ENCODE measurements at regions not wholly inside any gene's neighbourhood (a gene's known extent, or its start where the extent isn't known, plus 50 kb on each side); places are given as distances from the start of the nearest gene placed in this dataset.
A peak's percentile ranks its signal among the peaks of the same experiment; 100 is the strongest.

DNA sequence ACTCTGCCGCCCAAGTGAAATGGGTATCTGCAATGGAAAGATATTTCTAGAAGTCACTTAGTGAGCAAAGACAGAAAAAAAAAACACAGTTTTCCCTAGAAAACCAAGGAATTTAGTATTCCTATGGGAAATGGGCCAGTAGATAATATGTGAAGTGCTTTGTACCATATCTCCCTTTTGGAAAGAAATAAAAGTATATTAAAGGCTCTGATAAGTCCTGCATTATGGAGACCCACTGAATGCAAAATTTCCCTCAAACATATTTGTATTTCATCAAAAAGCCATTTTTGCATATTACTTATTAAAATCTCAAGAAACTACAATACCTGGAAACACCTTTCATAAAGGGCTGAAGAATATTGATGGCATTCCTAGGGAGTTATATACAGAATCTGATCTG lies 51.6 kb upstream of the DYNLRB2 start:
- DNase-seq, result no peak

DNA sequence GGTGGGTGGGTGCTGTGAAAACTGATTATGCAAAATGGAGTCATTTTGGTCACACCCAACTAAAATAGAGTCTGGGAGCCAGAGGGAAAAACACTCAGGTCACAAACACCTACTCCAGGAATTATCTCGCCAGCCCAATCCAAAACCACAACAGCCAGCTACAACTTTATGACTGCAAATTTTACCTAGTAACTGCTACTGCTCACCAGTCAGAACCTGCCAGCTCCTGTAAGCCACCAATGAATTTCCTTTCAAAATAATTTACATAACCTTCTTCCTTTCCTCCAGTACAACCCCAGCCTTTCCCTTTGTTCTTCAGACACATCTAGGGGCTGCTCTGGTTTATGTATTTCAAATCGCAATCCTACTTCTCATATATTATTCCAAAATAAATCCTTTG lies 52.6 kb upstream of the DYNLRB2 start:
- DNase-seq, result no peak

DNA sequence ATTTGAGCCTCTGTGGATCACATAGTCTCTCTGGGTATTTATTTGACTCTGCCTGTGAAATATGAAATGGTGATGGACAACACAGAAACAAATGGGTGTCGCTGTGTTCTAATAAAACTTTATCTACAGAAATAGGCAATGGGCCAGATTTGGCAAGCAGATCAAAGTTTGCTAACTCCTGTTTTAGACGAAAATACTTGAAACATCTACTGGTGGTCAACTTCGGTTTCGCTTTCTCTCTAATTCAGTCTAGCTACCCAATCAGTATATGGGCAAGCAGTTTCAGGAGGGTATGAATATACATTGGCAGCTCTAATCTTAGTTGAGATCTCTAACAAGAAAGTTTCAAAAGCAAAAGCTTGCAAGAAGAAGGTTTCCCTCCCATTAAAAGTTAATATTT lies 60.1 kb upstream of the DYNLRB2 start:
- no peak for DNase-seq

DNA sequence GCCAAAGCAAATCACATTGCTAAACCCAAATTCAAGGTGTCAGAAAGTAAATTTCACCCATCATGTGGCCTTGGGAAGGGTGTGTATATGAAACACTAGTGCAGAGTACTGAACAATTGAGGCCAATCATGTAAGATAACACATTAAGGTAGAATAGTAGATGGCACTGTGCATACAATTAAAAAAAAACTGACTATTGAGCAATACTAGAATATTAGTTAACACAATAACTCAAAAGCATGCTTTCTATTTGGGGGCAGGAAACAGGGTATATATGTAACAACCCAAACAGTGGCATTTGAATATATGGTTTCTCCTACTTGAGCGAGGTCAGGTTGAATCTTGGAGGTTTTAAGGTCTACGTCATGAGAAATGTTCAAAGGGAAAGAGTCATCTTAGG lies 63.0 kb upstream of the DYNLRB2 start:
- no peak for DNase-seq

DNA sequence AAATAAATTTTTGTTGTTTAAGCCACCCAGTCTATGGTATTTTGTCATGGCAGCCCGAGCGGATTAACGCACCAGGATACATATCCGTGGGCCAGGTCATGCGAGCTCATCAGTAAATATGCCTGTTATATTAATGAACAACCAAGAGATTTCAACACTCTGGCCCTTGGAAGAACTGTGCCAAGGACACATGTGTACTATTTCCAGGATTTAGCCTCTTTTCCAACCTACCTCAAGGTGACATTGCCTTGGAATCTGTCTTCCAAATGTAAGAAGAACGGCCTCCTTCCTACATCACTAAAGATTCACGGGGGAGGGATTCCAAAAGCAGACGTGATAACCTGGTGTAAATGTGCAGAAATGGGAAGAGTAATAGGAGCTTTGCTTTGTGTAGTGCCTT lies 72.8 kb upstream of the DYNLRB2 start:
- no peak for DNase-seq

DNA sequence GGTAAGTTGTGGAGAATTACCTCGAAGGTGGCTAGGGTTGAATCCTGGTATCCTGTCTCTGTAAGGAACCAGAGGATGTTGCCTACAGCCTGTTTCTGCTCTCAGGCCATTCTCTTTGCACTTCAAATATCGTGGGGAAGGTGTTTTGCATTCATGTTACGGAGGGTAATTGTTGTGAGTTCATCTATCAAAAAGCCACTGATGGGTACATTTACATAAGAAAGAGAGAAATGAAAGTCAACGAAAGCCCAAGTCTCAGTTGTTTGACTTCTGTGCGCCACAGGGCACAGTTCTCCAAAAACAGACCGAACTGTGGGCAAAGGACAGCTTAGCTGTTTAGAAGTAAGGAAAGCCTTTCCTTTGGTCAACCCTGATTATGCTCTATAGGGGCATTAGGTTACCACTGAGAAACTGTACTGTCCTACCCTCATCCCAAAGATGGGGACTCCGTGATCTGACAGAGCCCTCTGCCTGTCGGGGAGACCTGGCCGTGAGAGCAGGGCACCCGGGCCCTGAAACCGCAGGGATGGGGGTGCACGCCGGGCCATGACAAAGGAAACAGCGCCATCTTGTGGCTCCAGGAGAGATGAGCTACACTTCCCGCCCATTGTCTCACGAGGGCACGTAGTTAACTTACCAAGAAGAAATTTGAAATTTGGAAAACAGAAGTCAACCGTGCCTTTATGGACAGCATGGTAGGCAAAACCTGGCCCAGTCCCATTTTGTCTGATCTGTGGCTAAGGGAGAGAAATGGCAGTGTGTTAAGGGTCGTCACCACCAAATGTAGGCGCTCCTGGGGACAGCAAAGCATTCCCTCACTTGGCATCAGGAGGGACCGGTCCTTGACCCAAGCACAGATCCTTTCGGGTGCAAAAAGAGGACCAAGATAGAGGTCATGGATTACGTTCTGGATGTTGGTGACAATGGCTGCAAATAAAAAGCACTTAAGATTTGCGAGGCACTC lies 74.5 kb upstream of the DYNLRB2 start:
- peak; percentile 77 for DNase-seq

DNA sequence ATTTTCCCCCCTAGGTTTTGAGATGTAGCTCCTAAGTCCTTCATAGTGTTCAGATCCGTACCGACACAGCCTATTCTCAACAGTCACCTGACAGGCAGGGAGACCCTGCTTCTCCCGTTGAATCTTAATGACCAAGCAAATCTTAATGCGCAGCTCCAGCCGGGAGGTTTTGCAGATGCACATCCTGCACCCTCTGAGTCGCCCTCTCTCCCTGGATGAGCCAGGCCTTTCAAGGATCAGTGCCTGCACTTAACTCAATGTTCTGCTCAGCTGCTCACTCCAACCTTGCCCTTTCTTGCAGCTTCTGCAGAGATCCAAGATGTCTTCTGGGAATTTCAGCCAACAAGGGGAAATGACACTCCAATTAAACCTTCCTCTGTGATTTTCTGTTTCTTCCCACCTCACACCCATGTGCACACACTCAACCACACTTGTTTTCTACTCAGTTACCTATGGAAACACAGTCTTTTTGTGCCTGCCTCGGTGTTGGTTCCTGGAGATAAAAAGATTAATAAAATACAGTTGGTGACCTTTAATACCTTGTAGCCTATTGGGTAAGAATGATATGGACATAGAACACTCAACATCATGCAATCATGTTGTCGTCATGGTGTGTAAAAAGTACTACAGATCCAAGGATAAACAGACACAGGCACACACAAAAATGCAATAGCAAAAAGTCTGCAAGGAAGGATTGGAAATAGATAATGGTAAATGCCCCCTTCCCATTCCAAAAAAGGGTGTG lies 76.9 kb upstream of the DYNLRB2 start:
- DNase-seq, result no peak

DNA sequence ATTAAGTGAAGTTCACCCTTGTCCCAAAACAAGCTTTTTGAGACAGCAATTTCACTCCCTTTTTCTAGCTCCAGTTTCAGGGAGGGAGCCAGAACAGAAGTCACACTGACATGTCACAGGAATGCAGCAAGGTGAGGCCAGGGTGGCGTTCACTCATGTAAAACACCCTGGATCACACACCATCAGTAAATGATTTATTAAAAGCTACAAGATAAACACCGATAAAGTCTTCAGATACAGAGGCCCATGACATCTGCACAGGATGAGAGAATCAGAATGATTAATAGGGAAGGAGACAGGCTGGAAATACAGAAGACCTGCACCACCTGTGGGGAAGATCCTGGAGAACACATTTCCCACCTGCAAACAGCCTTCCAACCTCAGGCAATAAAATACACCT lies 77.5 kb upstream of the DYNLRB2 start:
- no peak for DNase-seq

DNA sequence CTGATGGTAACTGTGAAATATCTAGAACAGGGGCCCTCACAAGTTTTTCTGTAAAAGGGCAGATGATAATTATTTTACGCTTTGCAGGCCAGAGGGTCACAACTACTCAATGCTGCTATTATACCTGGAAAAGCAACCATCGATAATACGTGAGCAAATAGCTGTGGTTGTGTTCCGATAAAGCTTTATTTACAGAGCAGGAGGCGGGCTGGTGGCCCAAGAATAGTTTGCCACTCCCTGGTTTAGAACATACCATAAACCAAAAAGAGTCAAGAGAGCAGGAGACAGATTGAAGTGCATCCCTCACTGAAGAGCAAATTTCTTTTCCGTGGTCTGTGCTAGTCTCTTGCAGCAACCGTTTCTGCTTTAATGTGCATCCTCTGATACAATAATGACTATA lies 77.9 kb upstream of the DYNLRB2 start:
- DNase-seq, result no peak

DNA sequence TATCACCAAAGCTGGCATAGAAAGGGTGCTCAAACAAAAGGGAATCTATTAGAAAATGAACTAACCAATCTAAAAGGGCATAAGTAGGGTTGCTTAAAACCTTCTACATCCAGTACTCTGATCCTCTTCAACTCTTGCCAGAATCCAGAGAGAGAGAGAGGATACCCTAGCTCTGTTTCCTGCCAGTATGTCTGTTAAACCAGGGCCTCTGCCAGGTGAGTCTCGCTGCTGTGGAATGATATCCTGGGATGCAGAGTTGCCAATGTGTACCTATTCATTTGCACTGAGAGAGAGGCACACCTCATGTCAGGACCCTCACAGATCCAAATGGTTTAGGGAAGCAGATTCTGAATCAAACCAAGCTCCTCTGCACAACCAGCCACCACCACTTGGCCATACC lies 79.8 kb upstream of the DYNLRB2 start:
- no peak for DNase-seq

DNA sequence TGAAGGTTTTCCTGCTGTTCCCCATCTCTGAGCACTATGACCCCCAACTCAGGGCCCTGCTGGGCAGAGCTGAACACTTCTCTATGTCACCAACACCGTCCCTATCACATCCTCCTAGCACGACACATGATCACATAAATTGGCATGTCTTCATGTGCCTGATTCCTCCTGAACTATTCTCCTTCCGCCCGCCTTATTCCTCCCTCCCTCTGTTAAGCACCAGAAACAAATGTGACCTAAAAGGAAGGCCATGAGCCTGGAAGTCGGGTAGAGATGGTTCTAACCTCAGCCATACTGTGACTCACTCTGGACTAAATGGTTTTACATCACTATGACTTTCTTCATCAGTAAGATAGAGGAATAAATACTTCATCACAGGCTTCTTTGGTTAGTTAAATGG lies 80.8 kb upstream of the DYNLRB2 start:
- no peak for DNase-seq

DNA sequence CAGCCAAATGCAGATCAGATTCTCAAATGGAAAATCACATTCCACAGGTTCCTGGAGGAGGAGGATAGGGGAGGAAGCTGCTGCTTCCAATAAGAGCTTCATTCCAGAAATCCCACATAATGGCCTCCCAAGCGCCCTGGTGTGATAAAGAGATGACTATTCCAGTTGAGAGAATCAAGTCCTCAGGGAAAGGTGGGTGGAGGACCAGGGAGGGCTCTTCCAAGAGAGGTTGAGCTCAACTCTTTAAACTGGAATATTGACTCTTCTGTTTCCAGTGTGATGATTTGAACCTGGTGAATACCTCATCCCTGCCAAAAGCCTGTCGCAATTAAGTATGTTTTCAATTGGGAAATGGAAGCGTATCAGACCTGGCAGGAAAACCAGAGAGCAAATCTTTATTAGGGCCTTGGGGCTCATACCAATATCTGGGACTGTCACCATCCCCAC lies 81.4 kb upstream of the DYNLRB2 start:
- DNase-seq, result no peak

DNA sequence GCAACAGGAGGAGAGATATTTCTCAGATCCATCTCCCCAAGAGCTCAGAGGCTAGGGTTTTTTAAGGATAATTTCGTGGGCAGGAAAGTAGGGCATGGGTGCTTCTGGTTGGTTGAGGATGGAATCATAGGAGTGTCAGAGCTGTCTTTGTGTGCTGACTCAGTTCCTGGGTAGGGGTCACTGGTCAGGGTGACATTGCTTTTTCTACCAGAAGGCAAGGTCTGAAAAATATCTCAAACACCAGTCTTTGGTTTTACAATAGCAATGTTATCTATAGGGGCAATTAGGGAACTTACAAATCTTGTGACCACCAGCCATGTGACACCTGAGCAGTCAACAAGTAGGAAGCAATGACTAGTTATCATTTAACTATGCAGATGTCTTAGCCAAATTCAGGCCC lies 82.9 kb upstream of the DYNLRB2 start:
- DNase-seq, result no peak

DNA sequence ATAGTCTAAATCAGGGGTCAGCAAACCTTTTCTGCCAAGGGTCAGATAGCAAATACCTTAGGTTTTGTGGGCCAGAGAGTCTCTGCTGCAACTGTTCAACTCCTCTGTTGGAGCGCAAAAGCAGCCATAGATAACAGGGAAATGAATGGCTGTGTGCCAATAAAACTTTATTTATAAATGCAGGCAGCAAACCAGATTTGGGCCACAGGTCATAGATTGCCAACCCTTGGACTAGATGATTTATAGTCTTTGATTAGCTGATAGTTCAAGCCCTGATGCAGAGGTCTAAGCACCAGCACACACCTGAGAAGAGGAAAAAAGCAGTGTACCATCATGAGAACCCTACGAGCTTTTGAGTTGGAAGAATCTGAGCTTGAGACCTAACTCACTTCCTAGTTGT lies 86.0 kb upstream of the DYNLRB2 start:
- DNase-seq, result no peak

DNA sequence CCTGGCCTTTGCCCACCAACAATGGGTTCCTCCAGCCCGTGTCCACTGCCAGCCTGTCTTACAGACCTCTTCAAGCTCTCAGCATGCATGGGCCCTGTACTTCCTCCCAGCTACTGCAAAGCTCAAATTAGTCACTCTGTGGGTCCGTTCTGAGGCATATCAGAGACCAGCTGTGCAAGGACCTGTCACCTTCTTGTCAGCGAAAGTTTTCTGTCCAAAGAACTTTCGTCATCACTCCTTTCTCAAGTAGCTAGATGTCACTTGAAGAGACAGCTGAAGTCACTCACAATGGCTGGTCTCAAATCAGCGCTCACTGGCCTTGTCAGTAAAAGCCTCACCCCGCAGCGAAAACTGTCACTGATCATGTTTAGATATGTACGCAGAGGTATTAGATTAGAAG lies 91.4 kb upstream of the DYNLRB2 start:
- peak; percentile 20 for DNase-seq

DNA sequence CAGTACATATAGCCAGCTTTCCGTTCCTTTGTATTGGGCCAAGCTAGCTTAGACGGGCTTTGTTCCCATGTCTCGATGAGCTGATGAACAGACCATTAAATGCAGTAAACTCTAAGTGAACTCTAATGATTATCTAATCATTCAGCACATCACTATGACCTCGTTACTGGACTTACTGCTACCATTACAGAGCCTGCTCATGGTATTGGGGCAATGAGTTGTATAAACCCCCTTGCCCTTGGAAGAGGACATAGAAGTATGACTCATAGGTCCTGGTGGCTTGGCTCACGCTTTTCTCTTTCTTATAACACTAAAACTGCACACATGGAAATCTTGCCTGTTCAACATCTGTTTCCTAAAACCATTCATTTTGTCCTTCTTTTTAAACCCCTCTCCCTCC lies 93.6 kb upstream of the DYNLRB2 start:
- DNase-seq, result no peak

DNA sequence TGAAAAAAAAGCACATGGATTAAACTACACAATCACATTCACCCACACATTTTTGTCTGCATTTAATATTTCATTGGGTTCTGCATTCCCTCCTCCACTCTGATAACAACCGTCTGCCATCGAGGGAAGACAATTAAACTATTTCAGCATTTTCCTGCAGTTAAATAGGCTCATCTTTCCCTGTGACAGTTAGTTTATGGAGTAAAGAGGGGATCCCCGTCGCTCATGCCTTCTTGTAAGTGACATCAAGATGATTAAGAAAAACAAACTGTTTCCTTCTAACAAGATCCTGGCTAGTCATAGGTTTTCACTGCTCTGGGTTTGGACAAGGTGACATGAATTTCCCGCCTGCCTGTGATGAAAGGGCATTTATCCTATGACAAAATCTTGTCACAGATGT lies 98.0 kb upstream of the DYNLRB2 start:
- no peak for DNase-seq

DNA sequence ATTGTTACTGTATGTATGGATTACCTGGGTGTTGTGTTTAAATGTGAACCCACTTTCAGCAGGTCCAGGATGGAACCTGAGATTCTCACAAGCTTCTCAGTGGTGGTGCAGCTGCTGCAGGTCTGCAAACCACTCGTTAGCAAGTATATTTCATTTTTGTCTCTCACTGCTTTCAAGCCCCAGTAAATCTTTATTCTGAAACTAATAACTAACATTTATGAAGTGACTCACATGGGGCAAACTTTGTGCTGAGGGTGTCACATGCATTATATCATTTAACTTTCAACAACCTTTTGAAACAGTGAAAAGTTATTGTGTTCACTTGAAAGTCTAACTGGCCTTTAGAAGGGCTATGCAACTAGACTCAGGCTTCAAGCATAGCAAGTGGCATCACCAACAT lies 98.9 kb upstream of the DYNLRB2 start:
- no peak for DNase-seq

DNA sequence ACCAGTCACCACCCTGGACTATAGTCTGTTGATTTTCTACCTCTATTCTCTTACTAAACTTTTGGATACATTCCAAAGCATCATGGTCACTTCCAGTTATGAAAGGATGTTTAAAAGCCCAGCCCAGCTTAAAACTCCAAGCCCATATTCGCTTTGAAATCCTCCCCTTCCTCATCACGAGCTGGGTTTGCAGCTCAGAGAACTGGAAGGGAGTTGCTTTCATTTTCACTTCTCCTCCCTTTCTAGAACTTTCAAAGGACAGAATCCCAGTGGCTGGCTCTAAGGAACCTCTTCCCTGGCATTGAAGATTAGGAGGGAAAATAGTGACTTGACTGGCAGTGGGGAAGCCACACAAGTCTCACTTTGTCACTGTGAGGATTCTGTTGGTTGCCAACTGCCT lies 100.1 kb upstream of the DYNLRB2 start:
- peak; percentile 16 for DNase-seq

DNA sequence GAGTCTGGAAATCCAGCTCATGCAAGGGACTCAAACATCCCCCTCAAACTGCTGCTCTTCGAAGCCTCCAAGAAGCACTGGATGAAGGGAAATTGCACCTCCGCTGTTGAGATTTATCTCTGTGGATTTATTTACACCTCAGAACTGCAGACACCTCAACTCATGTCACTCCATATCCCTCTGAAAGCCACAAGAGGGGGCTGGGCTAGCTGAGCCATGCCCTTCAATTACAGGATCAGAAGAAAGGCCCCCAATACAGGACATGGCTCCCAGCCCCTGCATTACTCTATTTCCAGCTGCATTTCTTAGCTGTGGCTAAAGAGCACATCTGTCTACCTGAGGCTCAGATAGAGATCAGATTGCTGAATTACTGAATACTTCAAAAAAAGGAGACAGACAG lies 103.1 kb upstream of the DYNLRB2 start:
- no peak for DNase-seq

DNA sequence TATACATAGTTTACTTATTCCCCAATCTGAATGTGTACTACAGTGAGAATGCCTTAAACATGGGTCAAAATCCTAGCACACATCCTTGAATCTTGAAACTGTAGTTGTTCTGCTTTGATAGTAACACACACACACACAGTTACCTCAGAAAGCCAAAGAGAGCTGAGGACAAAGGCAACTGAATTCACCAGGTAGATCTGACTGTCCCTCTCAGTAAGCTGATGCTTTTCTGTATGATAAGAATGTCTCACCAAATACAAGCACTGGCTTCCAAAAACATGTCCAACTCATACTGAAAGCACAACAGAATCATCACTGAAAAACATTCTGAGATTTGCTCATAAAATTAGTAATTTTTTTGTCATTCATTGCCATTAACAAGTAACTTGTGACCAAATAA lies 104.3 kb upstream of the DYNLRB2 start:
- DNase-seq, result no peak

DNA sequence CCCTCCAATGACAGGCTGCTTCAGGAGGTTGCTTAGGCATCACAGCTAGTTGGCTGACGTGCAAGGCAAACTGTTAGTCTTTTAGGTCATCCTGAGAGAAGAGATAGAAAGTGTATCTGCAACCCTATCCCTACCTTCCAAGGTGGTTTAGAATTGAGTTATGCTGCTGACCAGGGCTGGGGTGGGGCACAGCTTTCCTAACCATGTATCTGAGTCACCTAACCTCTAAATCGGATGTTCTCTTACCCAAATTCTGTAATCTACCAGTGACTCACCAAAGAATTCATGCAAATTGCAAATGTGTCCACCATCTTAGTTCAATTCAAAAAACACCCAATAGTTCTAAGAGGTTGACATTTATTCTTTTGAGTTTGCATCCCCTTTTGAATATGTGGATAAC lies 107.2 kb upstream of the DYNLRB2 start:
- DNase-seq, result no peak

DNA sequence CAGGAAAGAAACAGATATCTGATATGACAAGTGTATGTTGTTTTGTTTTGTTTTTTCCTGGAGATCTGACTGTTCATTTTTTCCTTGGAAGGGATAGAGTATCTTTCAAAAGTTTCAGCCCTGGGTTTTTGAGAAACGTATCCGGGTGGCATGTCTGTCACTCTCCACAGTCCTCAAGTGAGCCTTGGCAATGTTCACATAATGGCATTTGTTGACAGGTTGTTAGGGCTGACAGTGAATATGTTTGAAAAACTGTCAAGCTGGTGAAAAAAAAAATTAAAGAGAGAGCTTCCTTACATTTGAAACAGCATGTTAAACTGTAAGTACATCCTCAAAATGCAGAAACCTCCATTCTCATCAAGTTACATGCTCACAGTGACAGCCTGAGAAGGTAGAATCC lies 113.0 kb upstream of the DYNLRB2 start:
- no peak for DNase-seq

All from MV-4-11 (cell line).